HEK293T (cell line): ENCODE measurements at regions not wholly inside any gene's neighbourhood (a gene's known extent, or its start where the extent isn't known, plus 50 kb on each side); places are given as distances from the start of the nearest gene placed in this dataset.

Source experiments
- ARNT ChIP-seq: fragments of 450-650 bp; IDR thresholded peaks from 2 replicates; pipeline ENCODE4 v1.6.1; 2017; ENCODE audit warnings: mild to moderate bottlenecking
- CTBP1 ChIP-seq: fragments of 450-650 bp; IDR thresholded peaks from 2 replicates; pipeline ENCODE4 v1.6.1; 2016; ENCODE audit warnings: borderline replicate concordance
- FOXA1 ChIP-seq: fragments of 450-650 bp; IDR thresholded peaks from 2 replicates; pipeline ENCODE4 v1.6.1; 2016; ENCODE audit warnings: mild to moderate bottlenecking
- FOXK2 ChIP-seq: fragments of 450-650 bp; IDR thresholded peaks from 2 replicates; pipeline ENCODE4 v1.6.1; 2016; ENCODE audit warnings: mild to moderate bottlenecking
- FOXM1 ChIP-seq: fragments of 450-650 bp; IDR thresholded peaks from 2 replicates; pipeline ENCODE4 v1.6.1; 2017; ENCODE audit warnings: mild to moderate bottlenecking, borderline replicate concordance
- HDGF ChIP-seq: fragments of 450-650 bp; IDR thresholded peaks from 2 replicates; pipeline ENCODE4 v1.6.1; 2017; ENCODE audit warnings: antibody characterized with exemption, borderline replicate concordance
- LEF1 ChIP-seq: fragments of 450-650 bp; IDR thresholded peaks from 2 replicates; pipeline ENCODE4 v1.6.1; 2017; ENCODE audit warnings: mild to moderate bottlenecking, borderline replicate concordance
- SUZ12 ChIP-seq: fragments of 450-650 bp; IDR thresholded peaks from 2 replicates; pipeline ENCODE4 v1.6.1; 2016; ENCODE audit warnings: mild to moderate bottlenecking
- TARDBP ChIP-seq: fragments of 450-650 bp; IDR thresholded peaks from 2 replicates; pipeline ENCODE4 v1.6.1; 2016
- ZNF384 ChIP-seq: fragments of 450-650 bp; IDR thresholded peaks from 2 replicates; pipeline ENCODE4 v1.6.1; 2016

DNA sequence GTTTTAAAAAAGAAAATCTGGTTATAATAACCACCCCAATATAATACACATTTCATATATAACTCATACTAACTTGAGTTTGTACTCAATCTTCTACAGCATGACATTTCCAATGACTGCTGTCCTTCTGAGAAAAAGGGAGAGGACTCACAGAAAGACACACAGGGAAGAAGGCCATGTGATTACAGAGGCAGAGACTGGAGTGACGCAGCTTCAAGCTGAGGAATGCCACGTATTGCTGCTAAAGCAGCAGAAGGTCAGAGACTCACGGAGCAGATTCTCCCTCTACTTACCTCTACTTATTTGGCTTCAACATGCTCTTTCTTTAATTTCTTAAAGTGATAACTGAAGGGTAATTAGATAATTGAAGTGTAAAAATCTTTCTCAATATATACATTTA lies 753.5 kb upstream of the PKDCC start:
- TF ChIP-seq FOXA1 = no peak
- TF ChIP-seq LEF1 = no peak
- no peak for TF ChIP-seq ZNF384
- TF ChIP-seq FOXK2 = no peak
- no peak for TF ChIP-seq SUZ12
- TF ChIP-seq FOXM1 = no peak
- TF ChIP-seq ARNT = no peak
- no peak for TF ChIP-seq CTBP1
- no peak for TF ChIP-seq HDGF
- TF ChIP-seq TARDBP = no peak
